ENCODE measurements at regions not wholly inside any gene's neighbourhood (a gene's known extent, or its start where the extent isn't known, plus 50 kb on each side); places are given as distances from the start of the nearest gene placed in this dataset.

DNA sequence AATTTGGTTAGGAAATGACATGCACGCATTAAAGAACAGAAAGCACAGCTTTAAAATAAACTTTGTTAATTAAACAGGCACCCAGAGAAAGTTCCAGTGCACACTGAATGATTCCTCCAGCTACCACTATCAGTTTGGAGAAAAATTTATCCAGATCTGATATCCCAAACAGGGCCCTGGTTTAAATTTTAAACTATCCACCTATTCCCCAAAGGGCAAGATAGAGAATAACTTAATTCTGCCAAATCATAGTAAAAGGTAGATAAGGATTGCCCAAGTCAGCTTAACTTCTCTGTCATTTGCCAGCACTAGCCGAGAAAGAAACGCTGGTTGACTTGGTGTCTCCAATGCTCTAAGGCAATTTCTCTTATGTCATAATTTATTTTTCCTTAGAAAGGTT is 321.9 kb upstream of the PKDCC start:
- intact Hi-C loops (cut with micrococcal nuclease; ENCODE audit: unreplicated experiment), result no loop called here
- no peaks in the 10 kb centered on the region for H3K4me1 ChIP-seq (ENCODE audit: insufficient read depth, low read length, poor library complexity, severe bottlenecking)
- H3K36me3 ChIP-seq (ENCODE audit: insufficient read depth, low read length), result no peaks in the 10 kb centered on the region
- H2AFZ ChIP-seq (ENCODE audit: low read length), result no peak overlapping the region
- H3K27ac ChIP-seq (ENCODE audit: low read depth, low read length, poor library complexity, severe bottlenecking), result no peak overlapping the region
- H3K9me2 ChIP-seq (ENCODE audit: insufficient read depth, low read length), result no peaks in the 10 kb centered on the region
- no peak for TF ChIP-seq EZH2phosphoT487 (IDR thresholded peaks at IDR 0.05; ENCODE audit: borderline replicate concordance, low read depth, low read length)
- TF ChIP-seq, protein P1, sequence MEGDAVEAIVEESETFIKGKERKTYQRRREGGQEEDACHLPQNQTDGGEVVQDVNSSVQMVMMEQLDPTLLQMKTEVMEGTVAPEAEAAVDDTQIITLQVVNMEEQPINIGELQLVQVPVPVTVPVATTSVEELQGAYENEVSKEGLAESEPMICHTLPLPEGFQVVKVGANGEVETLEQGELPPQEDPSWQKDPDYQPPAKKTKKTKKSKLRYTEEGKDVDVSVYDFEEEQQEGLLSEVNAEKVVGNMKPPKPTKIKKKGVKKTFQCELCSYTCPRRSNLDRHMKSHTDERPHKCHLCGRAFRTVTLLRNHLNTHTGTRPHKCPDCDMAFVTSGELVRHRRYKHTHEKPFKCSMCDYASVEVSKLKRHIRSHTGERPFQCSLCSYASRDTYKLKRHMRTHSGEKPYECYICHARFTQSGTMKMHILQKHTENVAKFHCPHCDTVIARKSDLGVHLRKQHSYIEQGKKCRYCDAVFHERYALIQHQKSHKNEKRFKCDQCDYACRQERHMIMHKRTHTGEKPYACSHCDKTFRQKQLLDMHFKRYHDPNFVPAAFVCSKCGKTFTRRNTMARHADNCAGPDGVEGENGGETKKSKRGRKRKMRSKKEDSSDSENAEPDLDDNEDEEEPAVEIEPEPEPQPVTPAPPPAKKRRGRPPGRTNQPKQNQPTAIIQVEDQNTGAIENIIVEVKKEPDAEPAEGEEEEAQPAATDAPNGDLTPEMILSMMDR (conservative IDR thresholded peaks at IDR 0.05; ENCODE audit: low read length), result no peak
- CTCF ChIA-PET (ENCODE audit: unreplicated experiment), result no interaction called here
- DNase-seq (ENCODE audit: low spot score), result no peak
- no peaks in the 10 kb centered on the region for H3K79me2 ChIP-seq (ENCODE audit: insufficient read depth, low read depth, low read length)
- BruUV-seq (replicated peaks), result no TSS peak
- H3K4me2 ChIP-seq (ENCODE audit: low read length), result no peak overlapping the region
- H3K4me3 ChIP-seq (ENCODE audit: low read depth, low read length, poor library complexity, severe bottlenecking), result no peak overlapping the region
- H3K9me3 ChIP-seq (ENCODE audit: low read length), result no peaks in the 10 kb centered on the region
- POLR2A ChIA-PET, result no interaction called here
- no peaks in the 10 kb centered on the region for H4K20me1 ChIP-seq (ENCODE audit: insufficient read depth, low read length)

DNA sequence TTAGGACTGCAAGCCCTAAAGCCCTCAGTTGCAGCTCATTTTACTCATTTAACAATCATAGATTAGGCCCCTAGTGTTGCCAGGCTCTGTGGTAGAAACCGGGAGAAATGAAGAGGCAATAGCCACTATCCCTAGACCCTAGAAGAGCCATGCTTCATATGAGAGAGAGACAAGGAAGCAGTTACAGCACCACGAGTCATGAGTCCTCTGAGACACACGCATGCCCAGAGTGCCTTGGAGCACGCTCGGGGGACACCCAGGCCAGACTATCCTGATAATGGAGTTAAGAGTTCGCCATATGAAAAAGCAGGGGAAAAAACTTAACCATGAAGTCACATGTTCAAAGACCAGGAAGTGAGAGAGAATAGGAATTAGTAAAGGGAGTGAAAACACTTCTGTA is 321.5 kb upstream of the PKDCC start:
- POLR2A ChIA-PET, result interaction anchor here (0.6 to 0.8 kb wide), 2 partner anchors 121 to 696 kb away, joined by 3 to 6 read pairs; no protein-coding TSS in a partner anchor
- no peak overlapping the region for H2AFZ ChIP-seq (ENCODE audit: low read length)
- no peak overlapping the region for H3K27ac ChIP-seq (ENCODE audit: low read depth, low read length, poor library complexity, severe bottlenecking)
- intact Hi-C loops (cut with micrococcal nuclease; ENCODE audit: unreplicated experiment), result no loop called here
- H4K20me1 ChIP-seq (ENCODE audit: insufficient read depth, low read length), result no peaks in the 10 kb centered on the region
- H3K4me3 ChIP-seq (ENCODE audit: low read depth, low read length, poor library complexity, severe bottlenecking), result no peak overlapping the region
- CTCF ChIA-PET (ENCODE audit: unreplicated experiment), result no interaction called here
- BruUV-seq (replicated peaks), result no TSS peak
- H3K9me3 ChIP-seq (ENCODE audit: low read length), result no peaks in the 10 kb centered on the region
- H3K36me3 ChIP-seq (ENCODE audit: insufficient read depth, low read length), result no peaks in the 10 kb centered on the region
- no peaks in the 10 kb centered on the region for H3K9me2 ChIP-seq (ENCODE audit: insufficient read depth, low read length)
- H3K4me2 ChIP-seq (ENCODE audit: low read length), result no peak overlapping the region
- no peaks in the 10 kb centered on the region for H3K4me1 ChIP-seq (ENCODE audit: insufficient read depth, low read length, poor library complexity, severe bottlenecking)
- TF ChIP-seq, protein P1 (conservative IDR thresholded peaks at IDR 0.05; ENCODE audit: low read length), result no peak
- TF ChIP-seq EZH2phosphoT487 (IDR thresholded peaks at IDR 0.05; ENCODE audit: borderline replicate concordance, low read depth, low read length), result no peak
- DNase-seq (ENCODE audit: low spot score), result no peak
- no peaks in the 10 kb centered on the region for H3K79me2 ChIP-seq (ENCODE audit: insufficient read depth, low read depth, low read length)

DNA sequence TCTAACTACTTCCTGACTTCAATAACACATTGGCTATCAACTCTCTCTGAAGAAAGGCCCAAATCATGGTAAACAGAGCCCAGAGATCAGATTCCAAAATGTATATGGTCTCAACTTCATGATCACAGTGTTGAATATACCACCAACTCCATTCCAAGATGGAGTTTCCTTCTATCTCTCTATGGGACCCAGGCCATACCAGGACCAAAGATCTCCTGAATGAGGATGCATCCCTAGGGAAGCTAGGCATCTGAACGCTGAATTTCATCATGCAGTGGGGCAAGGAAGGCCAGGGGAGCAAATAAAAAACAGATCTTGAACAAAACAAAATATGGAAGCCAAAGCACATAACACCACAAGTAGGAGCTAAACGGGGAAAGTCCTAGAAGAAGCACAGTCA is 320.7 kb upstream of the PKDCC start:
- Histone ChIP-seq H4K20me1 (ENCODE audit: insufficient read depth, low read length) (no peaks in the 10 kb centered on the region), H3K4me2 (ENCODE audit: low read length) (no peak overlapping the region), H3K4me3 (ENCODE audit: low read depth, low read length, poor library complexity, severe bottlenecking) (no peak overlapping the region), H2AFZ (ENCODE audit: low read length) (no peak overlapping the region), H3K9me2 (ENCODE audit: insufficient read depth, low read length) (no peaks in the 10 kb centered on the region), H3K36me3 (ENCODE audit: insufficient read depth, low read length) (no peaks in the 10 kb centered on the region), H3K4me1 (ENCODE audit: insufficient read depth, low read length, poor library complexity, severe bottlenecking) (no peaks in the 10 kb centered on the region), H3K9me3 (ENCODE audit: low read length) (no peaks in the 10 kb centered on the region), H3K27ac (ENCODE audit: low read depth, low read length, poor library complexity, severe bottlenecking) (no peak overlapping the region), H3K79me2 (ENCODE audit: insufficient read depth, low read depth, low read length) (no peaks in the 10 kb centered on the region)
- TF ChIP-seq, protein P1 (conservative IDR thresholded peaks at IDR 0.05; ENCODE audit: low read length), result no peak
- no peak for DNase-seq (ENCODE audit: low spot score)
- CTCF ChIA-PET (ENCODE audit: unreplicated experiment), result no interaction called here
- intact Hi-C loops (cut with micrococcal nuclease; ENCODE audit: unreplicated experiment), result no loop called here
- no TSS peak for BruUV-seq (replicated peaks)
- POLR2A ChIA-PET, result interaction anchor here (0.6 to 0.8 kb wide), 3 partner anchors 120 to 1640 kb away, joined by 3 to 6 read pairs (median 5); no protein-coding TSS in a partner anchor
